Daoy (cell line): ENCODE measurements at regions not wholly inside any gene's neighbourhood (a gene's known extent, or its start where the extent isn't known, plus 50 kb on each side); places are given as distances from the start of the nearest gene placed in this dataset.
"Not testable (repeated sequence)": the region's sequence is repeated elsewhere in the genome, so short reads cannot be mapped to it uniquely, and the experiment has no call there.

Experiments used
- DNase-seq: peaks from one replicate; pipeline ENCODE4 v3.0.0-alpha.2; 2015; ENCODE audit warnings: low read depth

GRCh38 chr13:87981416-87981815 lies 310.2 kb downstream of the SLITRK5 start:
- no peak for DNase-seq

- DNase-seq: no peak
Measured at GRCh38 chr13:87982400-87982799, 311.2 kb downstream of the SLITRK5 start.

GRCh38 chr13:87986639-87987250 lies 315.6 kb downstream of the SLITRK5 start:
- DNase-seq: no peak

- no peak for DNase-seq
Measured at GRCh38 chr13:87998081-87998480, 326.9 kb downstream of the SLITRK5 start.

- no peak for DNase-seq
Measured at GRCh38 chr13:87999240-87999700, 328.1 kb downstream of the SLITRK5 start.

GRCh38 chr13:87999788-88000187 lies 328.6 kb downstream of the SLITRK5 start:
- DNase-seq: no peak

- DNase-seq: no peak
Measured at GRCh38 chr13:88000239-88000638, 329.1 kb downstream of the SLITRK5 start.

GRCh38 chr13:88000787-88001186 lies 329.6 kb downstream of the SLITRK5 start:
- DNase-seq: no peak

- DNase-seq: no peak
Measured at GRCh38 chr13:88005188-88005587, 334.0 kb downstream of the SLITRK5 start.

- no peak for DNase-seq
Measured at GRCh38 chr13:88014527-88014926, 343.4 kb downstream of the SLITRK5 start.

- no peak for DNase-seq
Measured at GRCh38 chr13:88022431-88023208, 351.4 kb downstream of the SLITRK5 start.

- DNase-seq: no peak
Measured at GRCh38 chr13:88026241-88026640, 355.1 kb downstream of the SLITRK5 start.

- DNase-seq: no peak
Measured at GRCh38 chr13:88031980-88032559, 360.9 kb downstream of the SLITRK5 start.

GRCh38 chr13:88036205-88036604 lies 365.0 kb downstream of the SLITRK5 start:
- DNase-seq: not testable (repeated sequence)

GRCh38 chr13:88042489-88042888 lies 371.3 kb downstream of the SLITRK5 start:
- no peak for DNase-seq

GRCh38 chr13:88051746-88052482 lies 380.7 kb downstream of the SLITRK5 start:
- no peak for DNase-seq

- no peak for DNase-seq
Measured at GRCh38 chr13:88063741-88064140, 392.6 kb downstream of the SLITRK5 start.

- DNase-seq: no peak
Measured at GRCh38 chr13:88066847-88067246, 395.7 kb downstream of the SLITRK5 start.

GRCh38 chr13:88068316-88068715 lies 397.1 kb downstream of the SLITRK5 start:
- DNase-seq: no peak

- no peak for DNase-seq
Measured at GRCh38 chr13:88068975-88069374, 397.8 kb downstream of the SLITRK5 start.

GRCh38 chr13:88071371-88071770 lies 400.2 kb downstream of the SLITRK5 start:
- no peak for DNase-seq

GRCh38 chr13:88074794-88075510 lies 403.8 kb downstream of the SLITRK5 start:
- no peak for DNase-seq
